Calu3 (cell line): ENCODE measurements at regions not wholly inside any gene's neighbourhood (a gene's known extent, or its start where the extent isn't known, plus 50 kb on each side); places are given as distances from the start of the nearest gene placed in this dataset.

Experiments used
- BruUV-seq: library from RNA; stranded (reverse); fragments of 400-500 nt; replicated peaks from 2 replicates; lab custom pipeline; 2021; lab: Mats Ljungman, UMichigan
- CTCF ChIA-PET: fragments of 300-600 bp; sonication (Branson Sonifier 250); formaldehyde crosslinking; loops from one replicate; lab custom pipeline; 2022; ENCODE audit warnings: antibody characterized with exemption; lab: Charles Lee
- DNase-seq: peaks from one replicate; pipeline ENCODE4 v3.0.0; 2022
- H3K27ac Mint-ChIP-seq: one replicate; pipeline ENCODE4 v1.8.0; 2022; ENCODE audit warnings: mixed read lengths; ENCODE audit not compliant: unreplicated experiment
- H3K27me3 Mint-ChIP-seq: one replicate; pipeline ENCODE4 v1.8.0; 2022; ENCODE audit warnings: mixed read lengths; ENCODE audit not compliant: unreplicated experiment
- H3K36me3 Mint-ChIP-seq: one replicate; pipeline ENCODE4 v1.8.0; 2022; ENCODE audit warnings: mild to moderate bottlenecking, moderate library complexity, mixed read lengths; ENCODE audit not compliant: insufficient read depth, unreplicated experiment
- H3K4me1 Mint-ChIP-seq: one replicate; pipeline ENCODE4 v1.8.0; 2022; ENCODE audit warnings: mild to moderate bottlenecking, low read depth, mixed read lengths; ENCODE audit not compliant: unreplicated experiment
- H3K4me3 Mint-ChIP-seq: one replicate; pipeline ENCODE4 v1.8.0; 2022; ENCODE audit warnings: mild to moderate bottlenecking, low read depth, moderate library complexity, mixed read lengths; ENCODE audit not compliant: unreplicated experiment
- H3K9me3 Mint-ChIP-seq: one replicate; pipeline ENCODE4 v1.8.0; 2022; ENCODE audit warnings: low read depth, mixed read lengths; ENCODE audit not compliant: unreplicated experiment
- intact Hi-C: fragments of 100-400 bp; cut with micrococcal nuclease; formaldehyde crosslinking; loops from one replicate; pipeline ENCODE4 v1.10.0; 2022; ENCODE audit not compliant: unreplicated experiment
- TF ChIP-seq, protein P1 (sequence below): fragments of 200-600 bp; IDR thresholded peaks from one replicate; pipeline ENCODE4 v1.8.0; 2022; ENCODE audit warnings: antibody characterized with exemption; ENCODE audit not compliant: unreplicated experiment

GRCh38 chr6:40924839-40925238, 114.2 kb downstream of the UNC5CL start:
- no peaks in the 10 kb centered on the region for H3K4me1 Mint-ChIP-seq
- intact Hi-C loops = no loop called here
- TF ChIP-seq, protein P1, sequence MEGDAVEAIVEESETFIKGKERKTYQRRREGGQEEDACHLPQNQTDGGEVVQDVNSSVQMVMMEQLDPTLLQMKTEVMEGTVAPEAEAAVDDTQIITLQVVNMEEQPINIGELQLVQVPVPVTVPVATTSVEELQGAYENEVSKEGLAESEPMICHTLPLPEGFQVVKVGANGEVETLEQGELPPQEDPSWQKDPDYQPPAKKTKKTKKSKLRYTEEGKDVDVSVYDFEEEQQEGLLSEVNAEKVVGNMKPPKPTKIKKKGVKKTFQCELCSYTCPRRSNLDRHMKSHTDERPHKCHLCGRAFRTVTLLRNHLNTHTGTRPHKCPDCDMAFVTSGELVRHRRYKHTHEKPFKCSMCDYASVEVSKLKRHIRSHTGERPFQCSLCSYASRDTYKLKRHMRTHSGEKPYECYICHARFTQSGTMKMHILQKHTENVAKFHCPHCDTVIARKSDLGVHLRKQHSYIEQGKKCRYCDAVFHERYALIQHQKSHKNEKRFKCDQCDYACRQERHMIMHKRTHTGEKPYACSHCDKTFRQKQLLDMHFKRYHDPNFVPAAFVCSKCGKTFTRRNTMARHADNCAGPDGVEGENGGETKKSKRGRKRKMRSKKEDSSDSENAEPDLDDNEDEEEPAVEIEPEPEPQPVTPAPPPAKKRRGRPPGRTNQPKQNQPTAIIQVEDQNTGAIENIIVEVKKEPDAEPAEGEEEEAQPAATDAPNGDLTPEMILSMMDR = no peak
- peaks cover 34% of the 10 kb centered on the region for H3K27me3 Mint-ChIP-seq
- BruUV-seq = no TSS peak
- no peak overlapping the region for H3K4me3 Mint-ChIP-seq
- CTCF ChIA-PET = no interaction called here
- no peaks in the 10 kb centered on the region for H3K36me3 Mint-ChIP-seq
- no peaks in the 10 kb centered on the region for H3K9me3 Mint-ChIP-seq
- DNase-seq = no peak
- no peak overlapping the region for H3K27ac Mint-ChIP-seq

DNA sequence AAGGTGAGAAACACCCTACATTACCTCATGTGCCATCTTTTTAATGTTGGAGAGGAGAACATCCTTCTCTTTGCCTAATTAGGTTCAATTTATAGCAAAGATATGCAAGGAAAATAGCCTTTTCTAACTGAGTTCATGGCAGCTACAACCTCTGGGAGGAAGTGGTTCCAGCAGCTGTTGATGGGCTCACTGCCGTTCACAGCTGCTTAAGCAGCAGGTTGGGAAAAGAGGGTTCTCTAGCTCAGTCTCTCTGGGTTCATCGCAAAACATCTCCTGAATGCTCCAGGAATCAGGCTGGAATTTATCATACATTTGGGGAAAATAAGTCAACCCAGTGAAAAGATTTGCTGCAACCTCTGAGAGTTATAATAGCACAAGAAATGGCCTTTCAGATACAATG, 115.1 kb downstream of the UNC5CL start:
- no peaks in the 10 kb centered on the region for H3K9me3 Mint-ChIP-seq
- DNase-seq = no peak
- BruUV-seq = no TSS peak
- peaks cover 44% of the 10 kb centered on the region for H3K27me3 Mint-ChIP-seq
- CTCF ChIA-PET = no interaction called here
- H3K36me3 Mint-ChIP-seq = no peaks in the 10 kb centered on the region
- TF ChIP-seq, protein P1 = no peak
- H3K4me3 Mint-ChIP-seq = no peak overlapping the region
- intact Hi-C loops = no loop called here
- no peaks in the 10 kb centered on the region for H3K4me1 Mint-ChIP-seq
- H3K27ac Mint-ChIP-seq = no peak overlapping the region

GRCh38 chr6:40923326-40923725, 115.7 kb downstream of the UNC5CL start:
- H3K4me1 Mint-ChIP-seq = no peaks in the 10 kb centered on the region
- no peaks in the 10 kb centered on the region for H3K36me3 Mint-ChIP-seq
- CTCF ChIA-PET = no interaction called here
- H3K9me3 Mint-ChIP-seq = no peaks in the 10 kb centered on the region
- peaks cover 50% of the 10 kb centered on the region for H3K27me3 Mint-ChIP-seq
- H3K4me3 Mint-ChIP-seq = no peak overlapping the region
- no peak for DNase-seq
- BruUV-seq = no TSS peak
- intact Hi-C loops = no loop called here
- H3K27ac Mint-ChIP-seq = no peak overlapping the region
- TF ChIP-seq, protein P1 = no peak

- Mint-ChIP-seq H3K4me3 (no peak overlapping the region), H3K4me1 (no peaks in the 10 kb centered on the region), H3K9me3 (no peaks in the 10 kb centered on the region), H3K27me3 (peaks cover 60% of the 10 kb centered on the region), H3K36me3 (no peaks in the 10 kb centered on the region), H3K27ac (no peak overlapping the region)
- CTCF ChIA-PET = no interaction called here
- BruUV-seq = no TSS peak
- no peak for DNase-seq
- TF ChIP-seq, protein P1 = no peak
- intact Hi-C loops = no loop called here
These were observed 116.7 kb downstream of the UNC5CL start for GRCh38 chr6:40922281-40922680.
